ENCODE measurements at regions not wholly inside any gene's neighbourhood (a gene's known extent, or its start where the extent isn't known, plus 50 kb on each side); places are given as distances from the start of the nearest gene placed in this dataset.

GRCh38 chr12:84807249-84807648 lies 105.3 kb downstream of the SLC6A15 start:
- DNase-seq, result no peak

DNA sequence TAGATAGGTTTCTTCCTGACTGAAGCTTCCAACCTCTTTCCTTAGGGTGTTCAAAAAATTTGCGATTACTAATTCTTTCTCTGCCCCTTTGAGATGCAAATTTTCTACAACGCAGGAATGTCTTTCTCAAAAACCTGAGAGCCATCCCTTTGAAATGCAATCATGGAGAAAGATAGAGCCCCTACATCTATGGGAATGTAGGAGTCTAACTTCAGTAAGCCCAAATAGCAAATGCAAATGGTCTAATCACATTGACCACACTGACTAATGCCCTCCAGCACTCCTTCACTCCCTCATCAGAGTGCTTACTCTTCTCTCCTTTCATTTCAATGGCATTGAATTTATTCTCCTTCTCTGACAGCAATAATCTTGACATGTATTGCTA lies 107.1 kb downstream of the SLC6A15 start:
- no peak for DNase-seq

DNA sequence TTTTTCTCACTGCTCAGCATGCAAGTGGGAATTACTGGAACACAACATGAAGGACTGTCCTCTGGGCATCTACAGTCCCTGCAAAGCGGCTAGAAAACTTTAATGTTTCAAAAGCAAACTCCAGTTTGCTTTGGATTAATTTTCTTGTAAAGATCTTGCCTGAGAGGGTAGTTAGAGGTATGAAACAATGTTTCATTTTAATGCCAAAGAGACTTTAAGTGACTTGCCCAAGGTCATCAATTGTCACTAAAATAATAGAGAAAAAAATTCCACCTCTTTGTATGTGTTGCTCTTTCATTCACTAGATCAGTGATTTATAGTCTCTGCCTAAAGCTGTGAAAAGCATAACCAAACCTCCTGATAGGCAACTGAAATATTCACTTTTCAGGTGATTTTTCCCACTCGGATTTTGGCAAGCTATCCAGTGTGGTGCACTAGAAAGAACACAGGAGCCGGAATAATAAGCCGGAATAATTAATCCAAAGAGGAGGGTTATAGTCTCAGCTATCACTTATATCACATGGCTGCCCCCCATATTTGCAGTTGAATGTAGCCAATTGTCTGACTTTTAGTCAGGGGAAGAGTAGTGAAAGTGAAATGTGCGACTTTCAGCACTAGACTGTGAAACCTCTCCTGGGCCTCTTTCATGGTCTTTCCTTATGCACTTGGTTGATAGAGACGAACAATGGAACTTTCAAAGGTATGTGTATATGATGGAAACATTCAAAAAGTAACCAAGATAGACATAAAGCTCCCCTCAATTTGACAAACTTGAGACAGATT lies 107.7 kb downstream of the SLC6A15 start:
- no peak for DNase-seq

- no peak for DNase-seq
Measured at GRCh38 chr12:84803661-84804060, 108.9 kb downstream of the SLC6A15 start.

DNA sequence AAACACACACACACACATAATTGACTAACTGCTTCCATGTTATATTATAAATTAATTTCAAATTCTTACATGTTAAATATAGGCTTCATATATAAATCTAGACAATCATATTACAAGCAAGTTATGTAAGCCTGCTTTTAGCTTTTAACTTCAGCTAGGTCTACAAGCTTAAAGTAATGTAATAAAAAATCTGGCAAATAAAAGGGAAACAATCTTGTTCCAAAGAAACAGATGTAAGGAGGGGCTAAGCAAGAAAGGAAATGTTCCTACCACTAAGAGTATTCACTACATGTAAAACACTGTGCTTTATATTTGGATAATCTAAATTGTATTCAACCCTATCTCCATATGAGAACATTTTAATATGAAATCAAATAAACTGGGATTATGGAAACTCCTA lies 110.4 kb downstream of the SLC6A15 start:
- DNase-seq, result no peak

DNA sequence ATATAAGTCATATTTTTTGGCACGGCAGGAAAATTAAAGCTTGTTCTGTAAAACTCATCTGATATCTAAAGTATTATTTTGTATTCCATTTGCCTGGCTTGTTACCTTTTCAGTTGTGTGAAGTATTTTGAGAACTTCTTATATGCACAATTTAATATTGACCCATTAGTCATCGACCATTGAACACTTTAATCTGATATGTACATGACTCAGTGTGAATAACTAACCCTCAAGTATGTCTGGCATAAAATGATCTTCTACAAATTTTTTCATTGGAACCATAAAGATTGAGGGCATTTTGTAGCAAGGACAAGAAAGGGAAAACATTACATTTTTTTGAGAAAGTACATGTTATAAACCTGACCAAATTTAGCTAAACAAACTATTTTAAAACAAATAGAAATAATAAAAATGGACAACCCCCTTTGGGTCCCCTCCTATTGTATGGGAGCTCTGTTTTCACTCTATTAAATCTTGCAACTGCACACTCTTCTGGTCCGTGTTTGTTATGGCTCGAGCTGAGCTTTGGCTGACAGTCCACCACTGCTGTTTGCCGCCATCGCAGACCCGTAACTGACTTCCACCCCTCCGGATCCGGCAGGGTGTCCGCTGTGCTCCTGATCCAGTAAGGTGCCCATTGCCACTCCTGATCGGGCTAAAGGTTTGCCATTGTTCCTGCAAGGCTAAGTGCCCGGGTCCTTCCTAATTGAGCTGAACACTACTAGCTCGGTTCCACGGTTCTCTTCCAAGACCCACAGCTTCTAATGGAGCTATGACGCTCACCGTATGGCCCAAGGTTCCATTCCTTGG lies 118.8 kb downstream of the SLC6A15 start:
- DNase-seq, result no peak

DNA sequence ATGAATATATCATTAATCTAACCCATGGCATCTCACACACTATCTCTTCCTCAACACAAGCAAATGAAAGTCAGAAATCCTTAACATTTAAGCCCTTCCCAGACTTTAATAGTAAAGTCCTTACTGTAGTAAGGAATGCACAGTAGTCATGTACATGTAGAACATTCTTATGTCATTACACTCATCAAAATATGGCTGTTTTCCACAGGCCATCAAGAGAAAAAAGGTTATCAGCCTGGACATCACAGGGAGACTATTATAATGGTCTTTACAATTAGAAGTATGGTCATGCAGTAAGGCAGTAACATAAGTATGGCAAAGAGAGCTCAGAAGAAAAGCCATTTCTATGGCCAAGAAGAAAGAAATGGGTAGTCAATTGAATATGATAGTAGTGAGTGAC lies 121.2 kb downstream of the SLC6A15 start:
- no peak for DNase-seq

- DNase-seq, result no peak
Measured at GRCh38 chr12:84789184-84789583, 123.4 kb downstream of the SLC6A15 start.

GRCh38 chr12:84787253-84787652 lies 125.3 kb downstream of the SLC6A15 start:
- DNase-seq, result no peak

- DNase-seq, result no peak
Measured at GRCh38 chr12:84786622-84787021, 126.0 kb downstream of the SLC6A15 start.

DNA sequence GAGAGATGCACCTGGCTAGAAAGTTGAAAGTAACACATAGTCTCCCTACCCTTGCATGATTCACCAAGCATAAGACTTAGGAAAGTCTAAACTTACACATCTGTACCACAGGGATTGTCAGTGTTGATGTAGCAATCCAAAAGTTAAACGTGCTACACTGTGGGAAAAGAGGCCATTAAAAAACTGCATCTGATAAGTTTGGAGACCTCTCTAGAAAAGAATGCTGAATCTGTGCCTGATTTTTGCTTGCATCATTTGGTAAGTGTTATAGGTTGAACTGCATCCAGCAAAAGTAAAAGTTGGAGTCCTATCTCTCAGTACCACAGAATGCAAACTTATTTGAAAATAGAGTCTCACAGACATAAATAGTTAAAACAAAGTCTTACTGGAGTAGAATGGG lies 126.6 kb downstream of the SLC6A15 start:
- no peak for DNase-seq

GRCh38 chr12:84785281-84785680 lies 127.3 kb downstream of the SLC6A15 start:
- DNase-seq, result no peak

GRCh38 chr12:84779169-84779568 lies 133.4 kb downstream of the SLC6A15 start:
- no peak for DNase-seq

- DNase-seq, result no peak
Measured at GRCh38 chr12:84772281-84772680, 140.3 kb downstream of the SLC6A15 start.

GRCh38 chr12:84767079-84767478 lies 145.5 kb downstream of the SLC6A15 start:
- DNase-seq, result no peak

DNA sequence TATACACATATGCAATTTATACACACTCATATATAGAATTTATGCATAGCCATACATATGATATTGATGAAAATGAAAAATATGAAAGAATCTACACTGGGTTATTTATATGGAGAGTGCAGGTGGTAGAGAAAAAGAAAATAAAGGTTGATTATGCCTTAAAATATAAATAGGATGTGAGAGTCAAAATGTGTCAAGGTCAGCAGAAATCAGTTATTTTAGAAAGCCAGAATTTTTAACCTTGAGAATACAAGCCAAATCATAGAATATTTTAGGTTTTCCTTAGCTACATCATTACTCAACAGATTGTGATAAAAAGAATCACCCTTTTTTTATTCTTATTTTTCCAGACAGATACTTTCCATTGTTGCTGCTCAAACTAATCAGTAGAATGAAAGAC lies 146.2 kb downstream of the SLC6A15 start:
- no peak for DNase-seq

GRCh38 chr12:84764001-84764400 lies 148.6 kb downstream of the SLC6A15 start:
- no peak for DNase-seq

DNA sequence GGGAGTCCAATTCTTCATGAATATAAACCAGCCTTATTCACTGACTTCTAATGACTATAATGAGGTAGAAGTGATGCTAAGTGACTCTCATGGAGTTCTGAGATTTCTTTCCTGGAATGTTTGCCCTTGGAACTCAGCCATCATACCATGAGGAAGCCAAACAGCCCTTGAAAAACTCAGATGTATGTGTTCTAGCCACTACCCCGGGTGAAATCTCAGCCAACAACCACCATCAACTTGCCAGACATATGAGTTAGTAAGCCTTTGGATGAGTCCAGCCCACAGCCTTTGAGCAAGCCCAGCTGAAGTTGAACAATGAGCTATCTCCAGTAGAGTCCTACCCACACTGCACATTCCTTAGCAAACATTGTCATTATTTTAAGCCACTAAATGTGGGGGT lies 149.5 kb downstream of the SLC6A15 start:
- DNase-seq, result no peak

DNA sequence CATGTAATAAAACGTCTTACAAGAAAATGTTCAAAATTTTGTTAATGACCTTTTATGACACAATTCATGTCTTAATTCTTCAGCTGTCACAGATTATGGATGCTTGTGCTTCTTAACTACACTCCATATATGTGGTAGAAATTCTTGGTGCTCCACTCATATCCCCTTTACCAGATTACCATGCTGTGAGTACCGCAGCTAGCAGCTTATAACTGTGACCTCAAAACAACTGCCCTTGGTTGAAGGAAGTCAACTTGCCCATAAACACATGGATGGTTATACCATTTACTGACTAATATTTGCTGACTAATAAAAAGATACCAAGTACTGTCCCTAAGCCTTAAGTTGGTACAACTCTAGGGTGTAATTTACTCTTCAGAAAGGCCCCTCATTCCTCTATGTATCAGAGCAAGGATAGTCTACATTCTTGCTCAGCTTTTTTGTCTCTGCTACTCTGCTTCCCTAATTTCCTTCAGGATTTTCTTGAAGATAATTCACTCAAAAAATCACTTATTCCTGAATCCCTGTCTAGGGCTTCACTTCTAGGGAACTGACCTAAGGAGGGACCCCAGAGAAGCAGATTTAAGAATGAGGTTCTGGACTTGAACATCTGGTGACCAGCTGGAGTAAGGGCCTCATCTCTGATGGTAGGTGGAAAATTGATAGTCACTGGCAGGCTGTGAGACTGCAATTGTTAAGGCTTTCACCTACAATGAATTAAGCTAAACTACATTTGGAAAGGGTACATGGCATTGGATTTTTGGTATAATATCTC lies 152.3 kb downstream of the SLC6A15 start:
- DNase-seq, result no peak

GRCh38 chr12:84757978-84758377 lies 154.6 kb downstream of the SLC6A15 start:
- DNase-seq, result no peak

- no peak for DNase-seq
Measured at GRCh38 chr12:84756961-84757360, 155.6 kb downstream of the SLC6A15 start.

GRCh38 chr12:84745127-84745526 lies 167.5 kb downstream of the SLC6A15 start:
- DNase-seq, result no peak

- no peak for DNase-seq
Measured at GRCh38 chr12:84741692-84742091, 170.9 kb downstream of the SLC6A15 start.

DNA sequence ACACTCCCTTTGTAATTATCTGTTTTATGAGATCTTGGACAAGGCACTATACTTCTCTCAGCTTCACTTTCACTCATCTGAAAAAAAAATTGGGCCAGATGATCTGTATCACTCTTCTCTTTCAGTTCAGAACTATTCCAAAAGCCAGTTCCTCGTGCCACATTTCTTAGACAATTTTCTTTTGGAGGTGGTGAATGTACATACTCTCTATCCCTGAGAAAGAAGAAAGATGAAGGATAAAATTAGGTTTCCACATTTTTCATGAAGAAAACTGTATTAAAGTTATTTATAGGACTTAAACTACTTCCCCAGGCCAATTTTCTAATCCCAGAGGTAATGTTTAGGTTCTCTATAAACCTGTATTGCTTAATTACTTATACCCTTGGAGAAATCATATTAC lies 171.6 kb downstream of the SLC6A15 start:
- DNase-seq, result no peak

Data from bone marrow (tissue), 2 donors.